Endothelial cell of hepatic sinusoid (primary cell): ENCODE measurements at regions not wholly inside any gene's neighbourhood (a gene's known extent, or its start where the extent isn't known, plus 50 kb on each side); places are given as distances from the start of the nearest gene placed in this dataset.

ENCODE experiments used
- in situ Hi-C: cut with HindIII; loops from 2 replicates; pipeline ENCODE4 v1.10.0; 2017; ENCODE audit warnings: low sequenced_read_pairs

GRCh38 chr2:14826518-14826917, 194.0 kb downstream of the LRATD1 start:
- in situ Hi-C loops = no loop called here

- in situ Hi-C loops = no loop called here
Measured at GRCh38 chr2:14827226-14828023, 194.9 kb downstream of the LRATD1 start.

DNA sequence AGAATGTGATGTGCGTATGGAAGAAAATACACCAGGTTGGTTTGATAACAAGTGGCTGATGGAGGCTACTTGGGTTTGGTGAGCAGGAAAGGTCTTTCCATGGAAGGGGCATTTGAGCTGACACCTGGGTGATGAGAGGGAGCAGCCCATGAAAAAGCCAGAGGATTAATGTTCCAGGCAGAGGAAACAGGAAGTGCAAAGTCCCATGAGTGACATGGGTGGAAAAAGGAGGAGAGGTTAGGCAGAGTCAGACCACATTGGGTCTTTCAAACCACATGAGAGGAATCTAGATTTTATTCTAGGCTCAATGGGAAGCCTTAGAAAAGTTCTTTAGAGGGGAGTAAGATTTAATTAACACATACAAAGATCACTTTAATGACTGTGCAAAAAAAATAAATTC, 195.7 kb downstream of the LRATD1 start:
- in situ Hi-C loops = no loop called here

DNA sequence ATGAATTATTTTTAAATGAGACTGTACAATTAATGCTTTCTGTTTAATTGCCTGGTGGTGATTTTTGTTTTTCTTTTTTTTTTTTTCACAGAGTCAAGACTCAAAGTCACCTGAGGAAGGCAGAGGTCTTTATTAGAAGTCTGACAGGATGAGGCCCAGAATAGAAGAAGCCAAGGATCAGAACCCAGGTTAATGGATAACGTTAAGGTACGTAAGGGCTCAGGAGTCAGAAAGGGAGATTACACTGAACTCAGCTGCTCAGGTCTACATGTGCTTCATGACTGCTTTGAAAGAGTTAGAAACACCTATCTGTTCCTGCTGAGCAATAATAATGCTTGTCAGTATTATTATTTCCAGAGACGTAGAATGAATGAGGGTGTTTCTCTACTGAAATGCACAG, 196.5 kb downstream of the LRATD1 start:
- in situ Hi-C loops = no loop called here

GRCh38 chr2:14831458-14831857, 198.9 kb downstream of the LRATD1 start:
- in situ Hi-C loops = no loop called here

GRCh38 chr2:14843507-14844204, 211.1 kb downstream of the LRATD1 start:
- in situ Hi-C loops = no loop called here

DNA sequence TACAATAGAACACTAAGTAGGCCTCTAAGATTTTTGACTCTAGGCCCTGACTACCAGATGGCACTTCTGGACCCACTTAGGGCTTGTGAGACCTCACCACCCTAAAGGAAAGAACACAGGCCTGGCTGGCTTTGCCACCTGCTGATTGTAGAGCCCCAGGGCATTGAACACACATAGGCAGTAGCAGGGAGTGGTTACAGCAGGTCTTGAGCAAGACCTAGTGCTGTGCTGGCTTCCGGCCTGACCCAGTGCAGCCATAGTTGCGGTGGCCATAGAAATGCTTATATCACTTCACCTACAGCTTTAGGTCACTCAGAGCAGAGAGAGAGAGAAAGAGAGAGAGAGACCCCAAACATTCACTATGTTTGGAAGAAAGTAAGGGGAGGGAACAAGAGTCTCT, 223.2 kb downstream of the LRATD1 start:
- in situ Hi-C loops = no loop called here

- in situ Hi-C loops = no loop called here
Measured at GRCh38 chr2:14861181-14861580, 228.7 kb downstream of the LRATD1 start.

DNA sequence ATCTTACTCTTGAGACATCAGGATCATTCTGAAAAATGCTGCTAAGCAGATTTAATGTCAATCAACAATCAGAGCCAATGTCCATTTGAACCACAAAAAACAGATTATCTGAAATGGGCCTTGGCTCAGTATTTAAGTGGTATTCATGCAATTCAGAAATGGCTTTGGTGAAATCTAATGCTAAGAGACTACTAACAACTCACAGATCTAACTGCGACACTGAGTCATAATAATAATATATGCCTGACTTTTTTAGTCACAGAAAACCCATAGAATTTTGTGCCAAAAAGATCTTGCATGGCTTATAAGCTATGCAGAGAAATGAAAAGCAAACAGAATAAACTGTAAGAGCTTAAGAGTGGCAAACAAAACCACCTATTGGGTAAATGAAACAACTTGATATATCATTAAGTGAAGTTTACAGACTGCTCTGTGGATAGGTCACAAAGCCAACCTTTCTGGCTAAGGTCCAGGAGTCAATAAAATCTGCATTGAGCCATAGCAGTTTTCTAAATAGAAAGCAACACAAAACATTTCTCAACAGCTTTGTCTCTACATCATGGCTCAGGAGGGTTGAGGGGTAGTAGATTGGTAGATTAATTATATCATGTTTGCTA, 234.3 kb downstream of the LRATD1 start:
- in situ Hi-C loops = no loop called here

DNA sequence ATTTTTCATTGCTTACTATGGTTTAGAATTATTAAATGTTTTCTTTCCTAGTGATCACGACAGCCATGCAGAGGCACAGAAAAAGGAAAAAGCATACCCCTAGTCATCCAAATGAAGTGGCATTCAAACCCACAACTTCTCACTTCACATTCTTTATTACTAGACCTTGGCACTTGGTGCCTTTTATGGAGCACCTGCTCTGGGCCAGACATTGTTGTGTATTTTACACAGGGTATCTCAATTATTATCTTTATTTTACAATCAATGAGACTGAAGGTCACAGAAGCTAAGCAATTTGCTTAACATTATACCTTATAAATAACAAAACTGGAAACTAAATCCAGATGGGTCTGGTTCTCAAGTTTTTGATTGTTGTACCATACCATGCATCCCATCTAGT, 235.3 kb downstream of the LRATD1 start:
- in situ Hi-C loops = no loop called here

- in situ Hi-C loops = no loop called here
Measured at GRCh38 chr2:14872779-14873325, 240.3 kb downstream of the LRATD1 start.

GRCh38 chr2:14881651-14882327, 249.3 kb downstream of the LRATD1 start:
- in situ Hi-C loops = no loop called here

DNA sequence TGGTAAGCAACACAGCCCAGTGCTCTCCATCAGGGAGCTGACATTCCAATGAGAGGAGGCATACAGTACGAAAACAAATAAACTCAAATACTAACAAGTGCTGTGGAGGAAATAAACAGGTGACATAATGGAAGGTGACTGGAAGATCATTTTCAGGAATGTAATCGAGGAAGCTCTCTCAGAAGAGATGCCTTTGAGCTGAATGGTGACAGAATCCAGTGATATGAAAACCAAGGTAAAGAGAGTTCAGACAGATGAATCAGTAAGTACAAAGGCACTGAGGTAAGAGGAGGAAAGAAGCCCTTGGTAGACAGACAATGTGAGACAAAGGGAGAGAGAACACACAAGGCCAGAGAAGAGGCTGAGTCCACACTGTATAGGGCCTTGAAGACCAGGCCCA, 252.1 kb downstream of the LRATD1 start:
- in situ Hi-C loops = no loop called here

DNA sequence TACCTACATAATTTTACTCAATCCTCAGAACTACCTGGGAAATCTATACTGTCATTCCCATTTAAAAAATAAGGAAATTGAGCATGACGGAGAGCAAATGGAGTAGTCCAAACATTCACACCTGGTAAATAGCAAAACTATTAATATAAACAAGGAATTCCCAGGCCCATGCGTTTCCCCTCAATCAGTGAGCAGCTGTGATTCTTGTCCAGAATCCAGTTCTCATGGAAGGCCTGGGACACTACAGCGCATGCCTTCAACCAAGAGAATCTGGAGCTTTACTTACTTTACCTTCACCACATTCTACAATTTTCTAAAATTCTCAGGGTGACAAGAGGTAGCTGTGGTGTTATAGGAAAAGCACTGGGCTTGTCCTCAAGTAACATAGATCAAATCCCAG, 259.0 kb downstream of the LRATD1 start:
- in situ Hi-C loops = no loop called here

GRCh38 chr2:14896330-14897030, 264.0 kb downstream of the LRATD1 start:
- in situ Hi-C loops = no loop called here

DNA sequence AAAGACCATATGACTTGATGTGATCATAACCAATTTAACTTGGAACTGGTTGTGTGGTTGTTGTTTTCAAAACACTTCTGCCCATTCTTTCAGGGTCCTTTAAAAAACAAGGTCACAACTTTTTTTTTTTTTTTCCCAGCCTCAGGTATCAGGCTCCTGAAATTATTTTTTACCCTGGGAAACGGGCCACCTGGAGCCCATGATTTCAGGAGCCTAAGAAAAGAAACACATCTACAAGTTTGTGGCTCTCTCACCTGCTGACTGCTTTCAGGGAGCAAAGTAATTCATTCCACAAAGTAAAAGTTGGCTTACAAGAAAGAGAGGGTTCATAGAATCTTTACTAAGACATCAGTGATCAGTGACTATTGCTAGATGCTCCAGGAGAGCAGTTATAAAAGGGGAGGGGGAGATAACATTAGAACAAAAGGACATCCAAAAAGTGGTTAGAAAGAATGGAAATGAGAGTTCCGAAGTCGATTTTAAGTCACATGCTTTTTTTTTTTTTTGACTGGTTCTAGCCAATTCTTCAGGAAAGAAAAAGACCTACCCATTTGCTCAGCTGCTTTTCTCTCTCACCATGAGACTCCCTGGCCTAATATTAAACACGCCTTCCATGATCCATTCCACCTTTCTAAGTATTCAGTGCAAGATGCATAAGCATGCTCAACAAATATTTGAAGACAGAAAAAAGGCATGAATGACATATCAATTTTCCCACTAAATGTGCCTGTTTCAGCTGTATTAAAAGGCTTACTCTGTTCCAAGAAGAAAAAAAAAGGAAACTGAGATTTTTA, 267.3 kb downstream of the LRATD1 start:
- in situ Hi-C loops = no loop called here

DNA sequence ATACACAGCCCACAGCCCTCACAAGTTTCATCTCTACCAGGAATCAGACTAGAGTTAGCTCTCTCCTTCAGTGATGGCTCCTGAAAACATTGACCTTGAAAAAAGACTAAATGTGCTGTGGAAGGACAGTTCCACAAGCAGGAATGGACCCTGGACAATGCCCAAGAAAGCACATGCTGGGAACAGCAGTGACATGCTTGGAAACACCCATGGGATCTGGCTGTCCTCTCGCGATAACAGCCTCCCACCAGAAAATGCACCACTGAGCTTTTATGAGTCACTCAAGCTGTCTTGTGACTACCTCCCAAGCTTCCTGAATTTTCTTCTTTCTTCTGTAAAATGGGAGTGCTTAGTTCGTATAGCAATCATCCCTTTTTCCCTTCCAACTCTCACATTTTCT, 269.2 kb downstream of the LRATD1 start:
- in situ Hi-C loops = no loop called here

DNA sequence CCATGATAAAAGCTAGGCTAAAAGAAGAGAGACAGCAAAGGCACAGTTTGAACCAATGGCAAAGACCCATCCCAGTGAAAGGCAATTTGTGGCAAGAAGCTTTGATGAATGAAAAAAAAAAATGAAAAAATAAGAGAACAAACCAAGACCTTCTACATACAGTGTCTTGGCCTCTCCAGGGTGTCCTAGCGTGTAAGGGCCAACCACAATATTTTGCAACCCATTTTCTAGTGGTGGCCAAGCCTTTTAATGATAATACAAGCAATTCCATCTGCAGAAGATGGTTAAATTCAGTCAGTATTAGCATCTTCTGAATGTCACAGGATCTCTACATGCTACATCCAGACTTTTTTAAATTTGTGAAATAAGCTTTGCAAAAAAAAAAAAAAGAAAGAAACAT, 270.4 kb downstream of the LRATD1 start:
- in situ Hi-C loops = no loop called here

- in situ Hi-C loops = no loop called here
Measured at GRCh38 chr2:14903709-14904374, 271.3 kb downstream of the LRATD1 start.
